CD4-positive, alpha-beta T cell treated with Interleukin-21 for 1 hour (primary cell): ENCODE measurements at regions not wholly inside any gene's neighbourhood (a gene's known extent, or its start where the extent isn't known, plus 50 kb on each side); places are given as distances from the start of the nearest gene placed in this dataset.
"Not testable (repeated sequence)": the region's sequence is repeated elsewhere in the genome, so short reads cannot be mapped to it uniquely, and the experiment has no call there.

ENCODE experiments used
- DNase-seq: peaks from one replicate; pipeline ENCODE4 v3.0.0-alpha.2; 2020

DNA sequence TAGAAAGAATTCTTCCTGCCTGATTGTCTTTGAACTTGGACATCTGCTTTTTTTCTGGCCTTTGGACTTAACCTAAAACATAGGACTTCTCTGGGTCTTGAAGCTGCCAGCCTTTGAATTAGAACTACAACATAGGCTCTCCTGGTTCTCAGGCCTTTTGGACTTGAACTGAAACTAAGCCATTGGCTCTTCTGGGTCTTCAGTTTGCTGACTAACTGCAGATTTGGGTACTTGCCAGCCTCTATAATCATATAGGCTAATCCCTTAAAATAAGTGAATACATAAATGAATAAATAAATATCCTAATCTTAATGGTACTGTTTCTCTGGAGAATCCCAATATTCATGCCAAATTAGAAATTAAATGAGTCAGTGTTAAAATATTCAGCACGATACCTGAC lies 473.4 kb upstream of the PAPPA start:
- DNase-seq, result no peak

DNA sequence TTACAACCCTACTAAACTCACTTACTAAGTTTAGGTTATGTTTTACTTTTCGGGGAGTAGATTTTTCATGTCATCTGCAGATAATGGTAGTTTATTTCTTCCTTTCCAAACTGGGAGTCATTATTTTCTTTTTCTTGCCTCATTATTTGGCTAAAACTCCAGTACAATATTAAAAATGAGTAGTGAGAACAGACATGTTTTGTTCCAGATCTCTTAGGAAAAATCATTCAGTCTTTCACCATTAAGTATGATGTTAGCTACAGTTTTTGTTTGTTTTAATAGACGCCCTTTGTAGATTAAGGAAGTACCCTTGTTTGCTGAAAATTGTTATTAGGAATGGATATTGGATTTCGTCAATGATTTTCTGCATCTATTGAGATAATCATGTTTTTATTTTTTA lies 472.0 kb upstream of the PAPPA start:
- DNase-seq, result no peak

DNA sequence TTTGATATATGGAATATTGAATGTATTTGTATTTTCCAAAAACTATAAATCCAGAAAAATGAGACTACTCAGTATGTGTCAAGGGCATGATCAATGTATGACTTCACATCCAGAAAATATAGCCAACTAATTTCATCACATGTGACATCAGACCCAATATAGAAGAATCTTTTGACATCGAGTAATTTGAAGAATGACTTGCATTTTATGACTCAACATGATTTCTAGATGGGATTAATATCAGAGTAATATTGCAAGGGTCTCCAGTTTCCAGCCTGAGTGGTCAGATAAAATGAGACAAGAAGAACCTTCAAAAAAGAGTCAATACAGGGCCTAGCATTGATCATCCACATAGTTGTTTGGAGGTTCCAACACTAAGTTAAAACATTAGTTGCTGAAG lies 467.5 kb upstream of the PAPPA start:
- no peak for DNase-seq

DNA sequence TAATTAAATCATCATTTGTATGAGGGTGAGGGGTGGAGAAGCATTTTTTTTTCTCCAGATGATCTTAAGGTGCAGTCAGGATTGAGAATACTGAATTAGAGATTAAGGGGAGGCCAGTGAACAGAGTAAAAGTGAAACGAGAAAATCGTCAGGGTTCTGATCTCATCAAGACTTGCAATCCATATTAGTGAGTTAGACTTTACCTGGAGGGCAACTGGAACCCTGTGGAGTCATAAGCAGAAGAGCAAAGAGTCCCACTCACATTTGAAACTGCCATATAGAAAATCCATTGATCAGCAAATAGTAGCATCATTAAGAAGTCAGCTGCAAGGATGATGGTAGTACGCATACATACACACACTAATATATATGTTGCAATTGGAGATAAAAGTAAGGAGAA lies 466.2 kb upstream of the PAPPA start:
- no peak for DNase-seq

DNA sequence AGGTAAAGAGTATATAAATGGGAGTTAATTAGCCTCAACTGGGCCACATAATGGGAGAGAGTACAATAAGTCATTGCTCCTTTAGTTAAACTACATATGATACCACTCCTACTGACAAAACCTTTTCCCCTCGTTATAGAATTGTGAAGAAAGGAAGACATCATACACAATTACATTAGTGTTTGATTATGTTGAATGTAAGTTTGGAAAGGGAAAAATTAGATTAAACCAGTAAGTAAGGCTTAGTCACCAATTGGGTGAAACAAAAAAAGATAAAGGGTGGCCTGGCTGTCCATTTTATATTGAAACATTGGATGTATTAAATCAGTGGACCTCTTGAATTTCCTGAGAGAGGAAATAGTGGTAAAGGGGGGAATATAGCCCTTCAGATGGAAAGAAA lies 464.3 kb upstream of the PAPPA start:
- DNase-seq, result no peak

DNA sequence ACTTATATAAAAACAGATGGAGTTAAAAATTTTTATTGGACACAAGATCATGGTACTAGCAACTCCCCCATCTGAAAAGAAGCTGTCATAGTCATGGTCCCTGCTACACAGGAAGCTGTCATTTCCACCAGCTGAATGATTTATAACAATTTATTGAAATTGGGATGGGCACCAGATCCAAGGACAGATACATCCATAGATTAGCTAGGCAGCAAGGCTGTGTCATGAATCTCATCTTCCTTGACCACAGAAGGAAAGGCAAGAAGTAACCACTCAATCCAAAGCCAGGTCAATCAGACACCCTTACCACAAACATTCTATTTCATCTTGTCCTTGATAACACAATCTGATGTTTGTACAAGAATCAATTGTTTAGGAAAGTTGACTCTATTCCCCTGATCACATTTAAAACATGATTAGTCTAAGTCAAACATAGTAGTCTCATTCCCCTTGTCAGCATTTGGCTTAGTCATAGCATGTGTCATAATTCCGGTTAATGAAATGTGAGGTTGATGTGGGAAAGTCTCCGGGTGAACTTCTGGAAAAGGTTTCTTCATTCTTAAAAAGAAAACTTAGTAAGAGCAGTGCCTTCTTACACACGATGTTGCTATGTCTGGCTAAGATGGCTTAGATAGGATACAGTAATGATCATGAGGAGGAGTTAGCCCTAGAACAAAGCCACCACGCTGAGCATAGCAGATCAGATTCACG lies 462.6 kb upstream of the PAPPA start:
- DNase-seq, result no peak

DNA sequence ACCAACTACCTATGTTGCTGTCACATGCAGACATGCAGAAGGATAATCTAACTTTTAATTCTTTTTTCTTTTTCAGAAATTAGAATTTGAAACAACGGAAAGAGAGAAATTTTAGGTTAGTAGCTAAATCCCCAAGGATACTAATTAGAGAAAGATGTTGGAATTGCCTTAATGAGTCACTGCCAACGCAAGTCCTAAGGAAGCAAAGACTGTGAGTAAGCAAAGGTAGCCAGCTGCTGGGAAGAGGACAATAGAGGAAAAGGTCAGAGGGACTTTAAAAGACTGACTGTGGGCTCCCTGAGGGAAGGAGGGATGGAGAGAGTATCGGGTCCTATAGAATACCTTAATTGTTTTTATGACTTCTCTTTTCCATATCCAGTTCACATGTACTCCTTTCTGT lies 461.9 kb upstream of the PAPPA start:
- no peak for DNase-seq

DNA sequence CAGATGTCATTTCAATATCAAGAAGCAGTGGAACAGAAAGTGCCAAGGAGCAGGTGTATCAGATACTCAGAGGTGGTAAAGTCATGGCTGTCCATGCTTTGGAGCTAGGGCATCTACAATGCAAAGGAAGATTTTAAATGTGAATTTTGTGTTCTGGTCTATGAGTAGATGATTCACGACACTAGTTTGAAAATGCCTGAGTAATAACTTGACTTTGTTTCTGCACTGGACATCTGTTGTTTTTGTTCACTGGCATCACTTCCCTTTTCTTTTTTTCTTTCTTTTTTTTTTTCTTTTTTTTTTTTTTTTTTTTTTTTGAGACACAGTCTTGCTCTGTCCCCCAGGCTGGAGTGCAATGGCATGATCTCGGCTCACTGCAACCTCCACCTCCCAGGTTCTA lies 460.7 kb upstream of the PAPPA start:
- not testable (repeated sequence) for DNase-seq

DNA sequence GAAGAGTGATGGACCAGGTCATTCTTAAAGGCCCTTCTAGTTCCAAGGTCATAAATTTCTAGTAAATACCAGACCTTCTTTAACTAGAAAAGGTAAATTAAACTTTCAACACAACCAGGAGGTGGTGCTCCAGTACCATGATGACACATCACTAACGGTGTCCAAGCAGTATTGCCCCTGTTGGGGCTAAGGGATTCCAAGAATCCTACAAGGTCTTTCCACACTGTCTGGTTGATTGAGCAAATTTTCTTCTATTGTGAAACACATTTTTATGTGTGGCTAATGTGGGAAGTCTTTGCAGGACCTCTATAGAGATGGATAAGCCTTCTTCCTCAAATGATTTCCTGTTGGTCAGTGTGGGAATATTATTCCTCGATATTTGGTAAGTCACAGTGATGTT lies 459.6 kb upstream of the PAPPA start:
- DNase-seq, result no peak

DNA sequence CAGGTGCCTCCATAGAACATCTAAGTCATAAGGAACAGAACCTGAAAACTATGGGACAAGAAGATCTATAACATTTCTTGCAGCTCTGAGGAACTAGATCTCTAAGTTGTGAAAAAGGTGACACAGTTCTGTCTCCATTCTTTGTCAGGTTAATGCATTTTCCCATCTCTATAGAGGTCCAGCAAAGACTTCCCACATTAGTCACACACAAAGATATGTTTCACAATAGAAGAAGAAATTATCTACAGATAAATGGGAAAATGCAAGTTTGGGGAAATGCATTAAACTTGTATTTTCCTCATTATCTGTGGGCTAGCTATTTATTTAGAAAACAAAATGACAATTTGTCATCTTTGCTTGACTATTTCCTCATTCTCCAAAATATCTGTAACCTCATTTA lies 458.6 kb upstream of the PAPPA start:
- DNase-seq, result no peak

DNA sequence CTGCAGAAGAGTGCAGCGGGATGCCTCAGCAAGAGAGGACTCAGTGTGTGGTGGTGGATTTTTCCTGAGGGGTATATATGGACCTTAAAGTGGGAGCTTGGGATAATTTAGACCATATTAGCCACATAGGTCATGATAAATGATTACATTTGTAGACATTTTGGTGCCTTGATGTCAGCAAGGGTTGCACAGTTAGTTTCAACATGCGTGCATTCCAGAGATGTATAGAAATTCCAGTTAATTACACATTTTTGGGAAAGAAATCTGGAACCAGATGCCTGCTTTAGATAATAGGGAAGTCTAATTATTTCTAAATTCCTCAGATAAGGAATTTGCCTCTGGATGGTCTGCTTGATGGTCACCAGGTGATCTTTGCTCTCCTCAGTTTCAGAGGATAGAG lies 440.6 kb upstream of the PAPPA start:
- DNase-seq, result no peak

DNA sequence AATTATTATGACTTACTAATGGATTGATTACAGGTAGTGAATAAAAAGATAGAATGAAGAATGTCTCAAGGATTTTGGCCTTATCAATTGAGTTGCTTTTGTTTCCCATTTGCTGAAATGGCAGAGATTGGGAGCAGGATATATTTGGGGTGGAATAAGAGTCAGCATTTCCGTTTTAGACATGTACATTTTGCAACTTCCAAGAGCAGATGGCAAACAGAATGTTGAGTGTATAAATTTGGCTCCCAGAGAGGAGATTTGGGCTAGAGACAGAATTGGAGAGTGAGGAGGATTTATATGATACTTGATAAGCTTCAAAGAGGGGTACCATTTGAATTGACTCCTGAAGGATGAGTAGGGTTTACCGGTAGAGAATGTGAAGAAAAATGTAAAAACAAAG lies 437.9 kb upstream of the PAPPA start:
- DNase-seq, result no peak

DNA sequence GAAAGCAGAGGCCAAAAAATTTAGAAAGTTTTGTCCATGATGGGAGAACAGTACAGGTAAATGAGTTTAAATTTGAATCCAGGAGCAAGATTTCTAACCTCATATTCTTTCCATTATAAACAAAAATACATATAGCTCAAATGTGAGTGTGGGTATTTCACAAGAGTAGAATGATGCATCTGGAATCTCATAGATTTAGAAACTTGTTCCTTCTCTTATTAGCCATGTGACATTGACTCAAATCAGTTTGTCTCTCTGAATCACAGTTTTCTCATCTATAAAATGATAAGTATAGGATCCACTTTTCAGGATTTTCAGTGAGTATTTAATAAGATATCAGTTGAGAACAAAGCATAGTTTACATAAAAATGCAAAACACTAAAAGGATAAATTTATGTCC lies 436.3 kb upstream of the PAPPA start:
- no peak for DNase-seq

DNA sequence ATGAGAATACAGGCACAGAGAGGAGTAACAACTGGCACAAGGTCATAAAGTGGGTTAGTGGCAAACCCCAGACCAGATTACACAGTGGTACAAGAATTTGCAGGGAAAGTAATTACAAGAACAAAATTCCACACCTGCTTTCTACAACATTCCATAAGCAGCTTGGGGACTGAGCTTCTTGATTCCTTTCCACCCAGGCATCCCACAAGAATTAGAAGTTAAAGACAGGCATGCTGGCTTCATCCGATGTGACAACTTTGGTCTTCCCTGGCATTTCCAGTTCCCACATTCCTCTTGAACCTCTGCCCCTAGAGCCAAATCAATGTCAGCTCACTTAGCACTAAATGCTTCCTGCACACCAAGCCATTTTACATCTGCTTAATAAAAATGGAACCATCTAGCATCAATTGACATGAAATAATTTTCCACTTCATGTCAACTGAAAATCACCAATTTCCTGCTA lies 435.8 kb upstream of the PAPPA start:
- DNase-seq, result no peak

DNA sequence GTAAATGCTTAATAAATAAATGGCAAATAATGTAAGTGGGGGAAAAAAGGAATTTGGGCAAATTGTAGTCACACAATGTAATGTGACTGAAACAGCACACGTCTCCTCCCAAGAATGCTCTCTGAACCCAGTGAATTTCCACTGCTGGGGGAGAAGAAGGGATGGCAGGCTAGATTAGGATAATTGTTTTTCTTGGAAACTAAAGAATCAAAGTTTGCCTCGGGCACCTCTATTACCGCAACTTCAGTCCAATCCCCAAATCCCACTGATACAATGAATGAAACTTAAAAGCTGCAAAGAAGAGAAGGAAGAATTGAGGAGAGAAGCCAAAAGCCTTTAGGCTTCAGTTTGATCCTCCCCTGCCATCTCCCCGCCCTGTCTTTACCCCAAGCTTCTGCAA lies 423.2 kb upstream of the PAPPA start:
- no peak for DNase-seq

DNA sequence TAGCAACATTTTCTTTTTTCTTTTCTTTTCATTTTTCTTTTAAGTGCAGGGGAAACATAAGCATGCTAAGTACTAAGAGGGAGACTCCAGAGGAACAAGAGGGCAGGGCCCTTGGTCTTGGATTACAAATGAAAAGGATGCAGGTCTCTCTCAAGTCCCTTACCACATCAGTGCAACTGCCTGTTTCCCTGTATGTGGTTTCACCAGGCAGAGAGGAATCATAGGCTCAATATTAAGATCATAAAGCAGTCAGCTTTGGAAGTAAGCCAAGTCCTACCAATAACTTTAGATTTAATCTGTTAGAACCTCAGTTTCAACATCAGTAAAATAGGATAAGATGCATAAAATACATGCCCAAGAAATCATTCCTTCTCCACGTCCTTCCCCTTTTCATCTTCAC lies 422.7 kb upstream of the PAPPA start:
- DNase-seq, result no peak

DNA sequence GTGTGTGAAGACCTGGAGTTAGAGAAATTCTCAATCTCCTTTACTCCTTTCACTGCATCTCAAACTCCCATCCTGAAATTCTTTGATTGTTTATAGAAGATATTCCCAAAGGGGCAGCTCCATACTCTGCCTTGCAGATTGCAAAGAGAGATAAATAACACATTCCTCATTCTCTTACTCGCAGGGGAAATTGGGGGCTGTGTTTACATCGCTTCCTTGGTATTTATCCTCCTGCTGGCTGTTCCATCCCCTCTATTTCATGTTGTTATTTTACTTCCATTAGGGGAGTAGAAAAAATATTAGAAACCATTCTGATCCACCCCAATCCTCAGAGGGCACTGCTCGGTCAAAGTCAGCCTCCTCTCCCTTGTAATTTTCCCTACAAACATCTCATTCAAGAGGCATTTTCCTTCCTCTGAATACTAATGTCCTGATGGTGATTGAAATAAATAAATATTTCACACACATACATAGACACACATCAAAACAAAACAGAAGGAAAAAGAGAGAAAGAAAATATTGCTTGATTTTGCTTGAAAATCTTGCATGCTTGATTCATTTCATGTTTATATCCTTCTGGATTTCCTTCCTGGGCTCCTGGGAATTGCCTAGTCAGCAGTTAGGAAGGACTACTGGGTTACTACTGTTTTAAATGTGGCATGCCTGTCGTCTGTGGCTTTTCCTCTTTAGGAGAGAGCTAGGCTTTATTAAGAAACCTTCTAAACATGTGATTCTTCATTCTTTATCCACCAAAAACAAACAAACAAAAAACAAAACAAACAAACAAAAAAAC lies 420.1 kb upstream of the PAPPA start:
- DNase-seq, result no peak

DNA sequence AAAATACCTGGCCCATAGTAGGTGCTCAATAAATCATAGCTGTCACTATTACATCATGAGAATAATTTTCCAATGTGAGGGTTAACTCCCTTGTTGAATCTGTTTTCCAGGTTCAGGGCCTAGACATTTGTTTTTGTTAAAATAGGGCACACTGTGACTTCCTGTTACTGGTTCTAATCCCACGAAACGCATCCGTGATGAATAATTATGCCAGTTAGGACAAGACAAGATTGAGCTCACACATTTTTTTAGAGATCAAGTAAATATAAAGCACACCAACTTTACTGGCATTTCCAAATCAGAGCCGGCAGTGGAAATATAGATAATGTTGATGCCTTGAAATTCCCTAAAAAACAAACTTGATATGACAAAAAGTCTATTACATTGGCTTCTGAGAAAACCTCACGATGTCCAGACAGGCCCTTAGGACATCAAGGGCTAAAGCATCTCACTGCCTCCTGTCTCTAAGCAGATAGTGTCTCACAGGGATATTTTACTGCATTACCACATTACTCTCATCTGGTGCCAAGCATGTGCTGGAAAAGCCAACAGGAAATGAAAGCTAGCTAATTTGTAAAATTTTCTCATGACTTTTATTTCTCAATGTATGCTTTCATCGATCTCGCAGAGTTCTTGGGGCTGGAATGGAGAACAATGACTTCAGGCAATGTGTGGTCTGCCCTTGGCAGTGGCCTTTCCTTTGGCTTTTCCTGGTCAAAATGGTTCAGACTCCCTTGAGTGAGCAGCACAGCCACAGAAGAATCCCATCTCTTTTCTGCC lies 414.3 kb upstream of the PAPPA start:
- no peak for DNase-seq

DNA sequence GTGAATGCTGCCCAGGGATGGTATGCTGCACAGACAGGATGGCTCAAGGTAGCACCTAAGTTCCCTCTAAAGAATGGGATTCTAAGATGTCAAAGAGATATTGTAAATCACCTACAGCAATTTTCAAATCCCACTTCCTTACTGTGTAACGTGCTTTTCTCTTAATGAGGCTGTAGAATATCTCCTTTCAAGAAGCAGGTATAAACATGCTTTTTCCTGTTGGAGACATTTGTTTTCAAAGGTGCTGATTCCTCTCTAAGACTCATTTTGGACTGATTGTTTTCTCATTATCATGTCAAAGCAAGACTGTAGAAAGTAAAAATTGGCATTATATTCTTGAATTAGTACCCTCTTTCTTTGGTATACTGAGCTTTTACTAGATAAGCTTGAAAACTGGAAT lies 412.6 kb upstream of the PAPPA start:
- DNase-seq, result no peak

DNA sequence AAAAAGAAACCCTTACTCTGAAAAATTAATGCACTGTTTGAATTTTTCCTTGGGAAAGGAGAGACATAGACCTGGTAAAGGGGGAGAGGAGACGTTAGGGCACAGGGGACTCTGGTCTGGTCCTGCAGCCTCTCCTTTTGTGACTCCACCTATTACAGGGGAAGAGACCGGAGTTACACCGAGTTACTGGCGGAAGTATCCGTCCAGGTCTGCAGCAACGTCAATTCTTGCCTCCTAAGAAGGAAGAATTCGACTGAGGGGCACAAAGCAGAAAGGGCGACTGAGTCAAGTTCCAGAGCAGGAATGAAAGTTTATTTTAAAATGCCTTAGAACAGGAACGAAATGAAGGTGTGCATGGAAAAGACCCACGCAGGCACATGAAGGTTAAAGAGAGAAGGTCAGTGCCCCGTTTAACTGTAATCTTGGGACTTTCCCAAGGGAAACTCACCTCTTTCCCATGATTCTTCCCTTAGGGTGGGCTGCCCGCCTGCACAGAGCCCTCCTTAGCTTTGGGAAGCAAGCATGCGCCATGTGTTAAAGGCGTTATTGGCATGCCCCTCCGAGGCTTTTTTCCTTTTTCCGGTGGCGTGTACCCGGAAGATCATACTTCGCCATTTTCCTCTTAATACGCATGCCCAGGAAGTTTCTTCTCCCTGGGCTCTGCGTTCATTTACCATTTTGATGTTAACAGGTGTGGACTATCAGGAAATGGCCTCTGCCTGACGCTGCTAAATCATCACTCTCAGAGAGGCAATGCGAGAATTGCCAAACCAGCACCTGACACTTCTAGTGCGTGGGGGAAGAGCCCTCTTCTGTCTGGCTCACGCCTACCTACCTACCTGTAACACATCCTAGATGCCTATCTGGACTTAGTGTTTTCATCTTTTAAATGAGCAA lies 409.6 kb upstream of the PAPPA start:
- no peak for DNase-seq

DNA sequence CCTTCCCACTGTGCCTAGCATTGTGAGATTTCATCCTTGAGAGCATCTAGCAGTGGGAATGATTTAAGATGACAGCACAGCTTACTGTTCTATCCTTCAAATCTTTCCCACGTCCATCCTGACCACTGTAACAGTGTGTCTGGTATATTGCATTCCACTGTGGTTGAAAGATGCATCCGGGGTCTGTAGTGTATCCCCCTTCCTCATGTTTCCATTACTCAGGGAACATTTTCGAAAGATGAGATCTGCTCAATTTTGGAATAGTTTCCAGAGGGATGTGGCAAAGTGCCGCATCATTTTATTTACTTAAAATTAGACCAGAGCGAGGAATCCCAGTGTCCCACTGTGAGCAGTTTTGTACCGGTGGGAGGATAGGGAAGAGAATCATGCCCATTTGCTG lies 407.1 kb upstream of the PAPPA start:
- DNase-seq, result no peak

DNA sequence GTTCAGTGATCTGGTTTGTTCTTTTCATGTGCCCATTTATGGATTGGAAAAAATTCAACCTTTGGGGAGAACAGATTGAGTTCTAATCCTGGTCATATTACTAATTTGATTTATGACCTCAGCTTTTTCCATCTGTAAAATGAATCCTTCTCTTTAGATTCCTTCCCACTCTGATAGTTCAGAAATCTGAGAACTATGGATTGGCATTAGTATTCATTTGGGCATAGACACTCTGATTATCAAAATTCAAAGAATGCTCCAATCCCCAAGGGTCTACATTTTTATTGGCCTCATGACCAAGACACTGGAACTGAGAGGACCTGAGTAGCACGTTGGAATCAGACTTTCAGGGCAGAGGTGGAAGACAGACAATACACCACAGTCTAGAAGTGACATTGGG lies 405.9 kb upstream of the PAPPA start:
- no peak for DNase-seq

DNA sequence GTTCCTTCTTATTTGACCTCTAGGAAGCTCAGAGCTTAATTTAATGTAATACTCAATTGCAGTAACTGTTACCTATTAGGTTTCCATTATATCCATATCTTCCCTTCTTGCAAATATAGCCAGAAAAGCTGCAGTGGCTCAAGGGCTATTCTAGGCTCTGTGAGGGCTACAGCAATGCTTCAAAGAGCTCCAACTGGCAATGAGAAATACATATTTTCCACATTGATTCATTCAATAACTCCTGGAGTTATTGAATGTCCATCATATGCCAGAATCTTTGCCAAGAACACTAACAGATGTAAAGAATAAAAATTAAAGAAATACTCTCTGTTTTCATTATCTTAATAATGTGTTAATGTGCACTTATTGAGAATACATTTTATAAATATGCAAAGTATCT lies 396.9 kb upstream of the PAPPA start:
- no peak for DNase-seq
